BLaER1 (cell line): ENCODE measurements at regions not wholly inside any gene's neighbourhood (a gene's known extent, or its start where the extent isn't known, plus 50 kb on each side); places are given as distances from the start of the nearest gene placed in this dataset.
"Not testable (repeated sequence)": the region's sequence is repeated elsewhere in the genome, so short reads cannot be mapped to it uniquely, and the experiment has no call there.

Source experiments
- H3K27ac ChIP-seq: shearing (Covaris generic); formaldehyde crosslinking; 2 replicates; pipeline ENCODE4 v1.8.1; 2022
- H3K27me3 ChIP-seq: shearing (Covaris generic); formaldehyde crosslinking; 2 replicates; pipeline ENCODE4 v1.8.1; 2022
- H3K36me3 ChIP-seq: shearing (Covaris generic); formaldehyde crosslinking; 2 replicates; pipeline ENCODE4 v1.8.1; 2022
- H3K4me1 ChIP-seq: shearing (Covaris generic); formaldehyde crosslinking; 2 replicates; pipeline ENCODE4 v1.8.1; 2022
- H3K4me2 ChIP-seq: shearing (Covaris generic); formaldehyde crosslinking; 2 replicates; pipeline ENCODE4 v1.8.1; 2022
- H3K4me3 ChIP-seq: shearing (Covaris generic); formaldehyde crosslinking; 2 replicates; pipeline ENCODE4 v1.8.1; 2022
- H3K9ac ChIP-seq: shearing (Covaris generic); formaldehyde crosslinking; 2 replicates; pipeline ENCODE4 v1.8.1; 2022
- H3K9me3 ChIP-seq: shearing (Covaris generic); formaldehyde crosslinking; 2 replicates; pipeline ENCODE4 v1.8.1; 2022
- H4K20me1 ChIP-seq: shearing (Covaris generic); formaldehyde crosslinking; 2 replicates; pipeline ENCODE4 v1.8.1; 2022
- Cebpa-rat ChIP-seq: shearing (Covaris generic); IDR thresholded peaks from 2 replicates; pipeline ENCODE4 v1.8.1; 2022

DNA sequence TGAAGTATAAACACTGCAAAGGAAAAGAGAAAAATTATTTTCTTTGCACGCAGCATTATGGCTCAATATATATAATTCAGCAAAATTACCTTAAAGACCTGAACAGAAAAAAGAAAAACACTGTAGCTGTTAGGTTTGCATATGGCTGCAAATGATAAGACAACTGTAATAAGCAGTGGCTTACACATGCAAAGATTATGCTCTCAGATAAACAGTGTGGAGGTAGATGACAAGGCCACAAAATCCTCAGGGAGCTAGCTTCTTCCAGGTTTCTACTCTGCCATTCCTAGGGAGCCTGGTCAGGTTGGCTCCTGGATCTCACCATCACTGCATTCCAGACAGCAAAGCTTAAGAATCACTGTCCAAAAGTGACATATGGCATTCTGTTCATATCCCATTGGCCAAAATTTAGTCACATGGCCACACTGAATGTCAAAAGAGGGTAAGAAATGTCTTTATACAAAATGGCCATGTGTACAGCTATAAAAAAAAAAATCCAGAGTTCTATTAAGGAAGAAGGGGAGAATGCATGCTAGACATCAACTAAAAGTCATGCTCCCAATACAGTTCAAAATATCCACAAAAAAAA is 195.2 kb upstream of the SLC7A11 start:
- H3K27ac ChIP-seq, result no peak overlapping the region
- no peaks in the 10 kb centered on the region for H3K36me3 ChIP-seq
- H3K4me2 ChIP-seq, result no peak overlapping the region
- no peak for TF ChIP-seq Cebpa-rat
- H3K9me3 ChIP-seq, result peaks cover 12% of the 10 kb centered on the region
- H4K20me1 ChIP-seq, result no peaks in the 10 kb centered on the region
- H3K9ac ChIP-seq, result no peak overlapping the region
- H3K4me3 ChIP-seq, result no peak overlapping the region
- H3K27me3 ChIP-seq, result no peaks in the 10 kb centered on the region
- H3K4me1 ChIP-seq, result no peaks in the 10 kb centered on the region

GRCh38 chr4:138435733-138436132 is 193.6 kb upstream of the SLC7A11 start:
- H3K4me2 ChIP-seq, H3K4me1 ChIP-seq, H3K36me3 ChIP-seq, H3K27ac ChIP-seq, H4K20me1 ChIP-seq, H3K27me3 ChIP-seq, H3K4me3 ChIP-seq, H3K9ac ChIP-seq: not testable (repeated sequence)
- peaks cover 19% of the 10 kb centered on the region for H3K9me3 ChIP-seq

- H3K27ac ChIP-seq, H3K27me3 ChIP-seq, H3K4me1 ChIP-seq, H3K36me3 ChIP-seq, H4K20me1 ChIP-seq, H3K4me3 ChIP-seq, H3K9ac ChIP-seq, H3K4me2 ChIP-seq: not testable (repeated sequence)
- peaks cover 19% of the 10 kb centered on the region for H3K9me3 ChIP-seq
These were observed 192.9 kb upstream of the SLC7A11 start for GRCh38 chr4:138435046-138435445.

- TF ChIP-seq Cebpa-rat, result no peak
- H3K36me3 ChIP-seq, result no peaks in the 10 kb centered on the region
- H3K27ac ChIP-seq, result no peak overlapping the region
- H4K20me1 ChIP-seq, result no peaks in the 10 kb centered on the region
- H3K4me1 ChIP-seq, result no peaks in the 10 kb centered on the region
- H3K27me3 ChIP-seq, result no peaks in the 10 kb centered on the region
- H3K9ac ChIP-seq, result no peak overlapping the region
- H3K9me3 ChIP-seq, result peaks cover 11% of the 10 kb centered on the region
- H3K4me3 ChIP-seq, result no peak overlapping the region
- no peak overlapping the region for H3K4me2 ChIP-seq
These were observed 186.5 kb upstream of the SLC7A11 start for GRCh38 chr4:138428611-138429010.

DNA sequence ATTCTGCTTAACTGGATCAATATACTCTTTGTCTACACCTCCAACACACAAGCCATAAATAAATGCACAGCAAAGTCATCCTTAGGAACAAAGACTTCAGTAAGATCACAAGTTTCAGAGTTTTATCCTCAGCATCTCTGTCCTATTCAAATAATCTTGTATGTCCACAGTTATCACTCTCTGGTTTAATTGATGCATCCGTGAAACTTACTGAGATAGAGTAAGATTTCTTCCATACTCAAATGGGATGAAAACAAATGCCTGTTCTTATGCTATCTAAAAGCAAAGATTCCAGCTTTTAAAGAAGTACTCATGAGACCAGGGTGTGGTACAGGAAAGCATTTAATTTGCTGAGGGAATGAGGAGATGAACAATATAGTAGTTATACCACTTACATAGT is 184.6 kb upstream of the SLC7A11 start:
- Histone ChIP-seq H3K36me3 (no peaks in the 10 kb centered on the region), H3K4me1 (no peaks in the 10 kb centered on the region), H3K27me3 (no peaks in the 10 kb centered on the region), H3K4me2 (no peak overlapping the region), H3K4me3 (no peak overlapping the region), H3K9ac (no peak overlapping the region), H3K27ac (no peak overlapping the region), H4K20me1 (no peaks in the 10 kb centered on the region), H3K9me3 (peaks cover 2% of the 10 kb centered on the region; the same call in 1 of the 2 replicates)
- no peak for TF ChIP-seq Cebpa-rat

DNA sequence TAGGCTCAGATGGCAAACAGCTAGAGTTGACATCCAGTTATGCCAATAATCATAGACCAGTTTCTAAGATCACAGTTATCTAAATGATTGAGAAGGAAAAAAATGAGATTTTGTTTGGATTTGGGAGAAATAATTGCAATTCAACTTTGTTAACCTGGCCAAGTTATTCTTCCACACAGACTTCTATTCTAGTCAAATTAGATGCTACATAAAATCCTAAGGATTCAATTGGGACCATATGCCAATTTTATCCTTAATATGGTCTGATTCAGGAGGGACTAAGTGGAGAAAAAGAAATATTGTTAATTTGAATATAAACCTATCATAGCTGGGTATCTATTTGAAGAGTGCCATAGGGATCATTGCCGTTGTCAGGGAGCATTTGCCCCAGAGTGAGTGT is 178.3 kb upstream of the SLC7A11 start:
- Histone ChIP-seq H4K20me1 (no peaks in the 10 kb centered on the region), H3K4me2 (no peak overlapping the region), H3K27me3 (no peaks in the 10 kb centered on the region), H3K36me3 (no peaks in the 10 kb centered on the region), H3K9me3 (no peaks in the 10 kb centered on the region), H3K27ac (no peak overlapping the region), H3K9ac (no peak overlapping the region), H3K4me3 (no peak overlapping the region), H3K4me1 (no peaks in the 10 kb centered on the region)
- no peak for TF ChIP-seq Cebpa-rat

DNA sequence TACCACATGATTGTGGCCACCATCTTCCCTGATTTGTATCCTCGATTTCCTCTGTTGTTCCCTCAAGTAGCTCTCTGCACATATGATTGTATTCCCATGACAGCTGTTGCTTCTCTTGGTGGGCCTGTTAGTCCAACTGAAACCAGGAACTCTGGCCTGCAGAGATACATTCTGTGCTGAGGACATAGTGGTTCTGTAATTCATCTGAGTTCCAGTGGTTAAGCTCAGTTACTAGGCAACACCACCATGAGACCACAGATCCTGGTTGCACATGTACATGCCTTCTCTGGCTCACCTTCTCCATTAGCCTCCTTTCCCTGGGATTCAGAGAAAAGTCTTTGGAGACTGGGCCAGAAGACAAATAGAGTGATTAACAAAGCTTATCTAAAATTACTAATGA is 172.1 kb upstream of the SLC7A11 start:
- Histone ChIP-seq H3K9ac (no peak overlapping the region), H3K27me3 (no peaks in the 10 kb centered on the region), H3K4me2 (no peak overlapping the region), H3K9me3 (no peaks in the 10 kb centered on the region), H3K4me1 (no peaks in the 10 kb centered on the region), H4K20me1 (no peaks in the 10 kb centered on the region), H3K4me3 (no peak overlapping the region), H3K27ac (no peak overlapping the region), H3K36me3 (no peaks in the 10 kb centered on the region)
- TF ChIP-seq Cebpa-rat, result no peak

DNA sequence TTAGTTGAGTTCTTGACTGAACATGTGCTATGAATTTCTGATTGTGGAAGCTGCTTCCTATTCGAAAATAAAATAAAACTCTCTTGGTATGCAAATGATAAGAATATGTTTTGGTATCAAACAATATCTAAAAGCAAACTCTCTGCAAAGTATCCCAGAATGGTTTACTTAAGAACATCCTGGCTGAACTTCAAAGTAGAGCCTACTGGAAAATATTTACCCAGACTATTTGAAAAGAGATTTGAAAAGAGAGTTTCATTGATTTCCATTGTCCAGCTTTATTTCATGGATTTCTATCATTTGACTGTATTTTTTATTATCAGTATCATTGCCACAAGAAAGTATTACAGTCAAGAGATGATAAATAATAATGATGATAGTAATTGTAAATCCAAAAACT is 171.1 kb upstream of the SLC7A11 start:
- H3K27me3 ChIP-seq, result no peaks in the 10 kb centered on the region
- no peaks in the 10 kb centered on the region for H4K20me1 ChIP-seq
- H3K4me1 ChIP-seq, result no peaks in the 10 kb centered on the region
- no peaks in the 10 kb centered on the region for H3K9me3 ChIP-seq
- TF ChIP-seq Cebpa-rat, result no peak
- no peaks in the 10 kb centered on the region for H3K36me3 ChIP-seq
- H3K4me3 ChIP-seq, result no peak overlapping the region
- no peak overlapping the region for H3K4me2 ChIP-seq
- H3K9ac ChIP-seq, result no peak overlapping the region
- H3K27ac ChIP-seq, result no peak overlapping the region

DNA sequence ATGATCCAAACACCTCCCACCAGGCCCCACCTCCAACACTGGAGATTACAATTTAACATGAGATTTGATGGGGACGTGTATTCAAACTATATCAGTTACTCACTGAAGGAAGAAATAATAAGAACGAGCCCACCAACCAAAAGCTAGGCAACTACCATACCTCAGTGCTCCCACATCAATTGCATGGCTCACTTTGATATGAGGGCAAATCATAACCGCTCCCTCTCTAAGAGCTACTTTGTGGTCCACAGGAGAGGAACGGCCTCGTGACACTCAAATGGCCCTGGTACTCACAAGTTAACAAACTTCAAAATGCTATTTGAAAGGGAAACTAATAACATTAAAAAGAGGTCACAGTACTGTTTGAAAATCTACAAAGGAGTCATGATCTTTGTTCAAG is 170.7 kb upstream of the SLC7A11 start:
- no peak for TF ChIP-seq Cebpa-rat
- Histone ChIP-seq H3K4me2 (no peak overlapping the region), H4K20me1 (no peaks in the 10 kb centered on the region), H3K4me1 (no peaks in the 10 kb centered on the region), H3K9ac (no peak overlapping the region), H3K4me3 (no peak overlapping the region), H3K27me3 (no peaks in the 10 kb centered on the region), H3K9me3 (no peaks in the 10 kb centered on the region), H3K27ac (no peak overlapping the region), H3K36me3 (no peaks in the 10 kb centered on the region)

GRCh38 chr4:138410266-138410665 is 168.1 kb upstream of the SLC7A11 start:
- H4K20me1 ChIP-seq, result no peaks in the 10 kb centered on the region
- H3K36me3 ChIP-seq, result no peaks in the 10 kb centered on the region
- no peak overlapping the region for H3K4me3 ChIP-seq
- no peak overlapping the region for H3K4me2 ChIP-seq
- H3K27me3 ChIP-seq, result no peaks in the 10 kb centered on the region
- TF ChIP-seq Cebpa-rat, result no peak
- H3K9ac ChIP-seq, result no peak overlapping the region
- H3K27ac ChIP-seq, result no peak overlapping the region
- H3K9me3 ChIP-seq, result no peaks in the 10 kb centered on the region
- H3K4me1 ChIP-seq, result no peaks in the 10 kb centered on the region

GRCh38 chr4:138409670-138410069 is 167.5 kb upstream of the SLC7A11 start:
- H3K4me2 ChIP-seq, result no peak overlapping the region
- H3K4me3 ChIP-seq, result no peak overlapping the region
- no peak overlapping the region for H3K9ac ChIP-seq
- H3K36me3 ChIP-seq, result no peaks in the 10 kb centered on the region
- no peaks in the 10 kb centered on the region for H3K27me3 ChIP-seq
- TF ChIP-seq Cebpa-rat, result no peak
- no peak overlapping the region for H3K27ac ChIP-seq
- H3K9me3 ChIP-seq, result no peaks in the 10 kb centered on the region
- no peaks in the 10 kb centered on the region for H3K4me1 ChIP-seq
- no peaks in the 10 kb centered on the region for H4K20me1 ChIP-seq
